Stimulated activated naive CD8-positive, alpha-beta T cell treated with anti-CD3 and anti-CD28 coated beads, Interleukin-15, amount 100 ng/mL, for 72 hours (primary cell): ENCODE measurements at regions not wholly inside any gene's neighbourhood (a gene's known extent, or its start where the extent isn't known, plus 50 kb on each side); places are given as distances from the start of the nearest gene placed in this dataset.

Experiments used
- ATAC-seq: fragments of 150-1000 bp; cut with Tn5 transposase; 2 replicates; pipeline ENCODE4 v1.10.0; 2021; ENCODE audit warnings: mild to moderate bottlenecking, moderate library complexity
- DNase-seq, 2 donors: peaks; one replicate each; pipeline ENCODE4 v3.0.0; 2021 to 2022
- H3K27ac Mint-ChIP-seq, 2 donors: one replicate each; pipeline ENCODE4 v1.8.0; 2022; ENCODE audit warnings: mild to moderate bottlenecking in 2 of 2, mixed read lengths in 2 of 2, moderate library complexity in 2 of 2
- H3K27me3 Mint-ChIP-seq: one replicate; pipeline ENCODE4 v1.8.0; 2022; ENCODE audit warnings: mixed read lengths
- H3K4me1 Mint-ChIP-seq: one replicate; pipeline ENCODE4 v1.8.0; 2022; ENCODE audit warnings: mild to moderate bottlenecking, mixed read lengths
- H3K4me3 Mint-ChIP-seq, 2 donors: one replicate each; pipeline ENCODE4 v1.8.0; 2022; ENCODE audit warnings: mild to moderate bottlenecking in 2 of 2, mixed read lengths in 2 of 2, moderate library complexity in 1 of 2
- H3K9me3 Mint-ChIP-seq, 2 donors: one replicate each; pipeline ENCODE4 v1.8.0; 2022; ENCODE audit warnings: mixed read lengths in 2 of 2

GRCh38 chr2:6417050-6417449 lies 448.7 kb downstream of the CMPK2 start:
- H3K4me3 Mint-ChIP-seq: no peak overlapping the region
- no peaks in the 10 kb centered on the region for H3K27me3 Mint-ChIP-seq
- no peaks in the 10 kb centered on the region for H3K4me1 Mint-ChIP-seq
- ATAC-seq (no peak), DNase-seq (no peak)
- H3K27ac Mint-ChIP-seq: no peak overlapping the region
- peaks cover 0 to 4% of the 10 kb centered on the region in 2 donors for H3K9me3 Mint-ChIP-seq

GRCh38 chr2:6418291-6418690 lies 447.4 kb downstream of the CMPK2 start:
- DNase-seq: no peak
- no peak overlapping the region for H3K27ac Mint-ChIP-seq

GRCh38 chr2:6421138-6421730 lies 444.5 kb downstream of the CMPK2 start:
- Mint-ChIP-seq H3K4me3 (no peak overlapping the region), H3K27ac (peak overlapping the region in 1 of 2 donors; percentile 19), H3K27me3 (peaks cover 7% of the 10 kb centered on the region), H3K4me1 (no peaks in the 10 kb centered on the region), H3K9me3 (peaks cover 0 to 4% of the 10 kb centered on the region in 2 donors)
- ATAC-seq (no peak), DNase-seq (no peak)

More at GRCh38 chr2:6418291-6418690, 447.4 kb downstream of the CMPK2 start:
- Mint-ChIP-seq H3K4me3 (no peak overlapping the region), H3K9me3 (peaks cover 0 to 4% of the 10 kb centered on the region in 2 donors), H3K4me1 (no peaks in the 10 kb centered on the region), H3K27me3 (no peaks in the 10 kb centered on the region)
- no peak for ATAC-seq

- ATAC-seq (no peak), DNase-seq (no peak)
- Mint-ChIP-seq H3K4me1 (no peaks in the 10 kb centered on the region), H3K27me3 (peaks cover 7% of the 10 kb centered on the region), H3K9me3 (peaks cover 0 to 4% of the 10 kb centered on the region in 2 donors), H3K27ac (no peak overlapping the region), H3K4me3 (no peak overlapping the region)
These were observed 443.8 kb downstream of the CMPK2 start for GRCh38 chr2:6421888-6422287.

- Mint-ChIP-seq H3K27me3 (peaks cover 7% of the 10 kb centered on the region), H3K4me3 (no peak overlapping the region), H3K9me3 (peaks cover 0 to under 1% of the 10 kb centered on the region in 2 donors), H3K27ac (no peak overlapping the region), H3K4me1 (no peaks in the 10 kb centered on the region)
- ATAC-seq (no peak), DNase-seq (no peak)
These were observed 442.6 kb downstream of the CMPK2 start for GRCh38 chr2:6423157-6423556.

- no peak for ATAC-seq
These were observed 441.8 kb downstream of the CMPK2 start for GRCh38 chr2:6423944-6424343.

GRCh38 chr2:6425032-6425431 lies 440.7 kb downstream of the CMPK2 start:
- DNase-seq (no peak), ATAC-seq (no peak)
- Mint-ChIP-seq H3K27me3 (peaks cover 7% of the 10 kb centered on the region), H3K4me3 (no peak overlapping the region), H3K9me3 (peaks cover 0 to 4% of the 10 kb centered on the region in 2 donors), H3K4me1 (no peaks in the 10 kb centered on the region), H3K27ac (no peak overlapping the region)

More at GRCh38 chr2:6423944-6424343, 441.8 kb downstream of the CMPK2 start:
- Mint-ChIP-seq H3K27ac (no peak overlapping the region), H3K4me3 (no peak overlapping the region), H3K9me3 (no peaks in the 10 kb centered on the region), H3K27me3 (peaks cover 7% of the 10 kb centered on the region), H3K4me1 (no peaks in the 10 kb centered on the region)
- no peak for DNase-seq

GRCh38 chr2:6429210-6429986 lies 436.3 kb downstream of the CMPK2 start:
- Mint-ChIP-seq H3K4me3 (no peak overlapping the region), H3K27me3 (peaks cover 7% of the 10 kb centered on the region), H3K9me3 (peaks cover 7 to 10% of the 10 kb centered on the region in 2 donors), H3K27ac (no peak overlapping the region), H3K4me1 (no peaks in the 10 kb centered on the region)
- no peak for ATAC-seq
- no peak for DNase-seq

- H3K9me3 Mint-ChIP-seq: peaks cover 7% of the 10 kb centered on the region in 2 donors
- ATAC-seq: no peak
- H3K27me3 Mint-ChIP-seq: no peaks in the 10 kb centered on the region
- no peak for DNase-seq
- no peak overlapping the region for H3K4me3 Mint-ChIP-seq
- H3K27ac Mint-ChIP-seq: no peak overlapping the region
- H3K4me1 Mint-ChIP-seq: no peaks in the 10 kb centered on the region
These were observed 431.3 kb downstream of the CMPK2 start for GRCh38 chr2:6434438-6434837.

GRCh38 chr2:6441800-6442199 lies 423.9 kb downstream of the CMPK2 start:
- DNase-seq (no peak), ATAC-seq (no peak)
- Mint-ChIP-seq H3K9me3 (no peaks in the 10 kb centered on the region), H3K4me3 (no peak overlapping the region), H3K27ac (no peak overlapping the region), H3K4me1 (no peaks in the 10 kb centered on the region), H3K27me3 (no peaks in the 10 kb centered on the region)

- no peaks in the 10 kb centered on the region for H3K27me3 Mint-ChIP-seq
- no peak overlapping the region for H3K27ac Mint-ChIP-seq
- ATAC-seq (no peak), DNase-seq (no peak)
- no peaks in the 10 kb centered on the region for H3K4me1 Mint-ChIP-seq
- H3K4me3 Mint-ChIP-seq: no peak overlapping the region
- no peaks in the 10 kb centered on the region for H3K9me3 Mint-ChIP-seq
These were observed 423.3 kb downstream of the CMPK2 start for GRCh38 chr2:6442252-6442985.

GRCh38 chr2:6443061-6443823 lies 422.5 kb downstream of the CMPK2 start:
- Mint-ChIP-seq H3K27ac (no peak overlapping the region), H3K4me3 (no peak overlapping the region), H3K9me3 (no peaks in the 10 kb centered on the region), H3K4me1 (no peaks in the 10 kb centered on the region), H3K27me3 (no peaks in the 10 kb centered on the region)
- ATAC-seq: no peak
- DNase-seq: no peak

- no peak for ATAC-seq
- Mint-ChIP-seq H3K4me1 (no peaks in the 10 kb centered on the region), H3K27me3 (no peaks in the 10 kb centered on the region), H3K9me3 (no peaks in the 10 kb centered on the region), H3K27ac (no peak overlapping the region), H3K4me3 (no peak overlapping the region)
- no peak for DNase-seq
These were observed 421.2 kb downstream of the CMPK2 start for GRCh38 chr2:6444514-6444913.

GRCh38 chr2:6445156-6445555 lies 420.6 kb downstream of the CMPK2 start:
- no peak overlapping the region for H3K27ac Mint-ChIP-seq
- no peaks in the 10 kb centered on the region for H3K4me1 Mint-ChIP-seq
- no peak for ATAC-seq
- no peak overlapping the region for H3K4me3 Mint-ChIP-seq
- H3K27me3 Mint-ChIP-seq: no peaks in the 10 kb centered on the region
- H3K9me3 Mint-ChIP-seq: no peaks in the 10 kb centered on the region
- DNase-seq: no peak

- H3K27ac Mint-ChIP-seq: no peak overlapping the region
- ATAC-seq: no peak
- H3K27me3 Mint-ChIP-seq: no peaks in the 10 kb centered on the region
- H3K9me3 Mint-ChIP-seq: no peaks in the 10 kb centered on the region
- H3K4me3 Mint-ChIP-seq: no peak overlapping the region
- no peaks in the 10 kb centered on the region for H3K4me1 Mint-ChIP-seq
- no peak for DNase-seq
These were observed 418.6 kb downstream of the CMPK2 start for GRCh38 chr2:6446938-6447608.
